Medulla oblongata (tissue), 1 donor: ENCODE measurements at regions not wholly inside any gene's neighbourhood (a gene's known extent, or its start where the extent isn't known, plus 50 kb on each side); places are given as distances from the start of the nearest gene placed in this dataset.
A peak's percentile ranks its signal among the peaks of the same experiment; 100 is the strongest.
"Not testable (repeated sequence)": the region's sequence is repeated elsewhere in the genome, so short reads cannot be mapped to it uniquely, and the experiment has no call there.

Experiments used
- DNase-seq: peaks from one replicate; pipeline ENCODE4 v3.0.0-alpha.2; 2015; ENCODE audit errors: extremely low spot score

DNA sequence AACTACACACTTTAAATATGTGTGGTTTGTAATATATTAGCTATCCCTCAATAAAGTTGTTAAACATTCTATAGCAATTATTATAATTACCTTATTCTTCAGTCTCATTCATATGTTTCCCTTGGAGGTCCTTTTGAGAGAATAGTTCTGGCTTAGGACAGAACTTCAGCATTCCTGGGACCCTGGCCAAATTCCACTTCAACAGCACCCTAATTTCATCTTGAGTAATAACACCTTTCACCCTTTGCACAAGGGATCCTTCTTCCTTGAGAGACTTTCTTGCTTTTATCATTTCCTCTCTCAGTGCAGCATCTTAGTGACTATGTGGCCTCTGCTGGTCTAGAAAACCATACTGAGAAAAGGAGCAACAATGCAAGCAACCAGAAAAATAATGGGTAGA lies 255.9 kb downstream of the C11orf87 start:
- DNase-seq = no peak

GRCh38 chr11:109680127-109680526 lies 258.1 kb downstream of the C11orf87 start:
- DNase-seq = no peak

DNA sequence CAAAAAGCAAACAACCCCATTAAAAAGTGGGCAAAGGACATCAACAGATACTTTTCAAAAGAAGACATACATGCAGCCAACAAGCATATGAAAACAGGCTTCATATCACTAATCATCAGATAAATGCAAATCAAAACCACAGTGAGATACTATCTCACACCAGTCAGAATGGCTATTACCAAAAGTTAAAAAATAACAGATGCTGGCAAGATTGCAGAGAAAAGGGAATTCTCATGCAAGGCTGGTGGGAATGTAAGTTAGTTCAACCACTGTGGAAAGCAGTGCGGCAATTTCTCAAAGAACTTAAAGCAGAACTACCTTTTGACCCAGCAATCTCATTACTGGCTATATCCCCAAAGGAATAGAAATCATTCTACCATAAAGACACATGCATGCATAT lies 260.8 kb downstream of the C11orf87 start:
- not testable (repeated sequence) for DNase-seq

GRCh38 chr11:109695696-109696095 lies 273.7 kb downstream of the C11orf87 start:
- no peak for DNase-seq

GRCh38 chr11:109696191-109696897 lies 274.4 kb downstream of the C11orf87 start:
- DNase-seq = no peak

DNA sequence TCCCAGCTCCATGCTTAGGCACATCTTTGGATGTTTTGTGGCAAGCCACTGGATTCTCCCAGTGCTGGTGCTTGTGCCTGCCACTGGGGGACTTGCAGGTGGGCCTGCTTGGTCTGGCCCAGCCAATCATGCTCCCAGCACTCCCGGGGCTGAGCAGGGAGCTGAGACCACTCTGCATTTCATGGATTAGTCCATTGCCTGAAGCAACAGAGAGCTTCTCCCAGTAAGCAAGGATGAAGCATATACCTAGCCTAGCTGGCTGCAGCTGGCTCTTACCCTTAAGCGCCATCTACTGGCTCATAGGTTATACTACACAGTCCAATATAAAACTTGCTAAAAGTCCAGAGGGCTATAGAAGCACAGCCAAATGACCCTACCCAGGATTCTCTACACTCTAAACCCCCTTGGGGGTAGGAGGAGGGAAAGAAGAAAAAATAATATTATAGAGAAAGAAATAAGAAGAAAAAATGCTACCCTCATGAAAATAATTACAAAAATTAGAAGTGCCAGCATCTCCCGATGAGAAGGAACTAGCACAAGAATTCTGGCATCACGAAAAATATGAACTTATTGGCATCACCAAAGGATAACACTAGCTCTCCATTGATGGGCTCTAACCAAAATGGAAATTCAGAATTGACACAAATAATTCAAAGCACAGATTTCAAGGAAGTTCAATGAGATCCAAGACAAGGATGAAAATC lies 275.3 kb downstream of the C11orf87 start:
- no peak for DNase-seq

DNA sequence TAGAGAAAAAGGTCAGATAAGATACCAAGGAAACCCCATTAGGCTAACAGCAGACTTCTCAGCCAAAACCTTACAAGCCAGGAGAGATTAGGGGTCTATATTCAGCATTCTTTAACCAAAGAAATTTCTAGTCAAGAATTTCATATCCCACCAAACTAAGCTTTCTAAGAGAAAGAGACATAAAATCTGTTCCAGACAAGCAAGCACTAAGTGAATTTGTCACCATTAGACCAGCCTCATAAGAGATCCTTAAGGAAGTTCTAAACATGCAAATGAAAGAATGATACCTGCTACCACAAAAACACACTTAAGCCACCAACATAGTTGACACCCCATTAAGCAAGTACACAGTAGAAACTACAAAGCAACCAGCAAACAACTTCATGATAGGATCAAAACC lies 276.2 kb downstream of the C11orf87 start:
- no peak for DNase-seq

DNA sequence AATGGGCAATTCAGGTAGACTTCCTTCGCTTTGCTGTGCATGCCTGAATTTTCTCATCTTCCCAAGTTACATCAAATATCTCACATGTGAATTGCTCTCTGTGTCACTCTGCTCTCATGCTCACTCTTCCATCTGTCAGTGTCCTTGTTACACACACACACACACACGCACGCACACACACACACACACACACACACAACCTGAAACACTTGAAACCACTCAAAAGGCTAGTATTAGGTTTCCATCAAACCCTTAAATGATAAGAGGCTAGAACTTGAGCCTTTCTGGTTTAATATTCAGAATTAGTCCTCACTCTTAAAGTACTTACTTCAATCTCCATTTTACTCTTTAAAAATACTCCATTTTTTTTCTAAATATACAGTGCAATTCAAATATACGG lies 282.4 kb downstream of the C11orf87 start:
- DNase-seq = no peak

- peak; percentile 37 for DNase-seq
Measured at GRCh38 chr11:109706945-109707344, 285.0 kb downstream of the C11orf87 start.

DNA sequence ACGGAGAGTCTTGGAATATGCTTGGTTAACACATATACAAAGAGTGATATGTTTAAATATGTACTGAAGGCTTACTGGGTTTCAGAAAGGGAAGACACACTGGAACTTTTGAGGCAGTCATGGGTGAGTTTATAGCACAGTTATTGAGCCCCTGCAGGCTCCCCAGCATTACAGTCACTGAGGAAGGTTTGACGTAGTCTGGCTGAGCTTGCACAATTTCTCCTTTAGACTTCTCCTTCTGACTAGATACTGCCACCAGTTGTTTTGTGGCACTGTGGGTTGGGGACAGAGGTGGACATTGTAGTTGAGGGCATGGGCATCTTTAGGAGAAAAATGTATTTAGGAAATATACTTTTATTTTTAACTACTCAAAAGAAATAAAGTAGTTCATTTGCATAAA lies 285.4 kb downstream of the C11orf87 start:
- DNase-seq = peak; percentile 46

DNA sequence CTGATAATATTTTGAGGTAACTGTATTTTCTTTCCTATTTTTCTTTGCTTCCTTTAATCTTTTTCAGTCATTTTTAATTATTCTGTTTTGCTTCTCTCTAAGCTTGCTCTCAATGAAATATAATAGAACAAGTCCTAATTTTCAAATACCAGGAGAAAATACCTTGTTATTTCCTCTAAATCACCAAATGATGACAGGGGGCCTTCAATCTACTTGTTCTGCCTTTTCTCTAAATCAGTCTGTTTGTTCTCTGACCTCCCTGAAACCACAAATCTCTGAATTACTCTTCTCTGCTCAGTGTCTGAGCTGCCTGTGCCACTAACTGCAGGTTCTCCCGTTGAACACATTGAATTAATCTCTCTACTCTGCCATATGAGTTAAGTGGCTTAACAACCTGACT lies 286.2 kb downstream of the C11orf87 start:
- no peak for DNase-seq

- DNase-seq = not testable (repeated sequence)
Measured at GRCh38 chr11:109714444-109714843, 292.5 kb downstream of the C11orf87 start.

GRCh38 chr11:109715424-109715823 lies 293.4 kb downstream of the C11orf87 start:
- not testable (repeated sequence) for DNase-seq

GRCh38 chr11:109726061-109726460 lies 304.1 kb downstream of the C11orf87 start:
- no peak for DNase-seq

DNA sequence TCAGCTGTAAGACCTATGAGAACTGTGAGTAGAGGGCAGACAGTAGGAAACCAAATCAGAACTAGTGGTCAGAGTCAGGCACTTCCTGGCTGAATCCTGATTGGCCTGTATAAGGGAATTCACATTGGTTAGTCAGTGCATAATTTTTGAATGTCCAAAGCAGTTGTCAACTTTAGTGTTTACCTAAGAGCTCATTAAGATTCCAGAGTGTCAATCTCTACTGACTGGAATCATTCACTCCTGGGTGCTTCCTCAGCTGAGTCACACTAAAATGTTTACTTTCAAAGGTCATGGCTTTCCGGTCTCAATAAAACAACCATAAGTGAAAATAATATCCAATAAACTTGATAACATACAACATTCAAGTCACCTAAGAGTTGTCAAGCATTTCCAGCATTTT lies 306.1 kb downstream of the C11orf87 start:
- no peak for DNase-seq

DNA sequence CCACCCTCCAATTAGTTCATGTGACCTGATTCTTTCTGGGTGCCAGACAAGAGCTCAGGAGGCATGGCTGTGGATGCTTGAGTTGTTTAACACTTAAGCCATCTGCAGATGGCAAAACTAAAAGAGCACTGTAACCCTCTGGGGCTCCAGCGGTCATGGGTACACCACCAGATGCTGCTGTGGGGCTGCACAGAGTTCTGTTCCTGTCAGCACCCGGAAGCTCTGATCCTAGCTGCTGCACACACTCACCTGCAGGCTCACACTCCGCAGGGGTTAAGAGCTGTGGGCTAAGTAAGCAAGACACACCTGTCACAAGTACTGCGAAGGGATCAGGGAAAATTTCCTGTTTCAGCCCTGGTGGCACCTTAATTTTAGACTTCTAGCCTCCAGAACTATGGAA lies 307.8 kb downstream of the C11orf87 start:
- DNase-seq = no peak

DNA sequence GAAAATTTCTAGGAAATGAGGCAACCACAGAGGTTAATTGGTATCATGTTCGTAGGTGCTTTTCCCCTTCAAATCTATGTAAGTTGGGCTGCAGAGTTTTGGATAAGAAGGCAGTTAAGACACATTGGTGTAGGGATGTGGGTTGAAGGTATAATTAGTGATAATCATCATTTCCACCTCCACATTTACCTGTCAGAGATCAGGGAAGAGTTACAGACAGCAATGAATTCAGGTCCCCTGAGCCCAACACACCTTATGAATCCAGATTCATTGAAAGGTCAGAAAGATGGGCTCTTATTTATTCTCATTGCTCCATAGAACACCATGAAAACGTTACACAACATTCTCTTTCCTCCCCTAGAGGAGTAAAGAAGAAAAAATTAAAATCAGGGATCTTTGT lies 308.7 kb downstream of the C11orf87 start:
- DNase-seq = no peak

GRCh38 chr11:109731451-109731850 lies 309.5 kb downstream of the C11orf87 start:
- DNase-seq = no peak

DNA sequence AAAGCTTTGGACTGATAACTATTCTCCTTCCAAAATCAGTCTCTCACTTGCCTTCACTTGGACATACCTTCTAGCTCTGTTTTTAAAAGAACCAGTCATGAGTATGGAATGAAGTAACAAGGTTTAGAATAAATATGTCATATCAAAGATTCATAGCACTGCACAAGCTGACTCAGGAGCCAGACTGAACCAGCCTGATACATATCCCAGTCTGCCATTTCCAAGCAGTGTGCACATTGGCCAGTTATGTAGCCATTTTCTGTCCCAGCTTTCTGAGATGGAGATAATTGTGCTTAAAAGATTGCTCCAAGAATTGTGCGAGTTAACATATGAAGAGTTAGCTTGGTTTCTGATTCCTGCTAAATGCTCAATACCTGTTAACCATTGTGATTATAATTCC lies 311.3 kb downstream of the C11orf87 start:
- DNase-seq = no peak

DNA sequence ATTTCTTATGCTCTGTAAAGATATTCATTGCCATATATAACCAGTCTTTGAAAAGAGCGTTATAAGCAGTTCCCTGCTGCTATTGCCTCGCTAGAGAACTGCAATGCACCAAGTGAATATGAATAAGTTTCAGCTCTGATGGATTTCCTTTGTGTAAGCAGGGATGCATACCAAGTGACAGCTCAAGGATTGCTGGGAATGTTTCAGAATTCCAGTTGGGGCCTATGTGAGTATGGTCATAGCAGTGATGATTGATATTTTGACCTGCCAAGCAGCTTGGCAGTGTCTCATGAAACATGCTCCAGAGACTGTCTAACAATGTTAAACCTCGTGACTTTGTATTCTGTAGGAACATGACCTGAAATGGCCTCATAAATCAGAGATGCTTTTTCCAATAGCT lies 312.6 kb downstream of the C11orf87 start:
- DNase-seq = no peak

- DNase-seq = no peak
Measured at GRCh38 chr11:109735128-109735527, 313.1 kb downstream of the C11orf87 start.

- no peak for DNase-seq
Measured at GRCh38 chr11:109739379-109739778, 317.4 kb downstream of the C11orf87 start.

GRCh38 chr11:109745996-109746625 lies 324.1 kb downstream of the C11orf87 start:
- no peak for DNase-seq
